Natural killer cell (primary cell): ENCODE measurements at regions not wholly inside any gene's neighbourhood (a gene's known extent, or its start where the extent isn't known, plus 50 kb on each side); places are given as distances from the start of the nearest gene placed in this dataset.
A peak's percentile ranks its signal among the peaks of the same experiment; 100 is the strongest.

Experiments used
- ATAC-seq, 3 donors: fragments of 150-1000 bp in 2 of 3; fragments of 200-7000 bp in 1 of 3; cut with Tn5 transposase; 1 replicate in 1 of 3; 2 replicates in 2 of 3; pipeline ENCODE4 v1.10.0; 2021; ENCODE audit warnings: mild to moderate bottlenecking in 2 of 3, moderate library complexity in 2 of 3
- DNase-seq, 2 donors: peaks; one replicate each; pipeline versions ENCODE4 v3.0.0 to v3.0.0-alpha.2; 2013 to 2021; ENCODE audit warnings: mixed read lengths in 1 of 2
- H3K27ac ChIP-seq: one replicate; pipeline ENCODE4 v1.5.1; 2013; ENCODE audit warnings: mild to moderate bottlenecking, low read length
- H3K27me3 ChIP-seq: one replicate; pipeline ENCODE4 v1.6.1; 2013; ENCODE audit warnings: low read length; ENCODE audit not compliant: control insufficient read depth, insufficient read depth
- H3K36me3 ChIP-seq: one replicate; pipeline ENCODE4 v1.6.1; 2013; ENCODE audit warnings: low read length; ENCODE audit not compliant: control insufficient read depth, insufficient read depth
- H3K4me1 ChIP-seq: one replicate; pipeline ENCODE4 v1.6.1; 2013; ENCODE audit warnings: low read length; ENCODE audit not compliant: control insufficient read depth, insufficient read depth
- H3K4me3 ChIP-seq: one replicate; pipeline ENCODE4 v1.5.1; 2013; ENCODE audit warnings: low read length
- H3K9me3 ChIP-seq: one replicate; pipeline ENCODE4 v1.6.1; 2013; ENCODE audit warnings: low read length; ENCODE audit not compliant: control insufficient read depth, insufficient read depth
- H3K27ac Mint-ChIP-seq, 2 donors: one replicate each; pipeline ENCODE4 v1.8.0; 2022; ENCODE audit warnings: mild to moderate bottlenecking in 2 of 2, mixed read lengths in 2 of 2, moderate library complexity in 1 of 2
- H3K27me3 Mint-ChIP-seq, 2 donors: one replicate each; pipeline ENCODE4 v1.8.0; 2022; ENCODE audit warnings: low read depth in 2 of 2, mixed read lengths in 2 of 2
- H3K36me3 Mint-ChIP-seq: one replicate; pipeline ENCODE4 v1.8.0; 2022; ENCODE audit warnings: mixed read lengths
- H3K4me1 Mint-ChIP-seq, 2 donors: one replicate each; pipeline ENCODE4 v1.8.0; 2022; ENCODE audit warnings: mixed read lengths in 2 of 2
- H3K4me3 Mint-ChIP-seq: one replicate; pipeline ENCODE4 v1.8.0; 2022; ENCODE audit warnings: mild to moderate bottlenecking, moderate library complexity, mixed read lengths
- H3K9me3 Mint-ChIP-seq, 2 donors: one replicate each; pipeline ENCODE4 v1.8.0; 2022; ENCODE audit warnings: mixed read lengths in 2 of 2
- CTCF ChIP-seq: fragments of 200-600 bp; IDR thresholded peaks from one replicate; pipeline ENCODE4 v1.8.0; 2022; ENCODE audit warnings: antibody characterized with exemption
- WGBS: methylation state at CpG from one replicate; pipeline ENCODE4 v1.1.7; 2013; ENCODE audit warnings: missing lambda C conversion rate; ENCODE audit not compliant: insufficient coverage; 5-methylcytosine and 5-hydroxymethylcytosine counted together
- intact Hi-C: fragments of 100-400 bp; cut with micrococcal nuclease; formaldehyde crosslinking; loops from one replicate; pipeline ENCODE4 v1.14.2; 2022

GRCh38 chr4:18388039-18388438, 366.5 kb upstream of the LCORL start:
- TF ChIP-seq CTCF: no peak
- intact Hi-C loops: no loop called here
- H3K9me3 ChIP-seq: no peaks in the 10 kb centered on the region
- H3K4me3 ChIP-seq: no peak overlapping the region
- DNase-seq (no peak), ATAC-seq (no peak)
- Mint-ChIP-seq H3K27me3 (no peaks in the 10 kb centered on the region), H3K27ac (no peak overlapping the region), H3K9me3 (peaks cover 5 to 9% of the 10 kb centered on the region in 2 donors), H3K4me3 (no peak overlapping the region), H3K4me1 (no peaks in the 10 kb centered on the region), H3K36me3 (no peaks in the 10 kb centered on the region)
- no peaks in the 10 kb centered on the region for H3K27me3 ChIP-seq
- no peaks in the 10 kb centered on the region for H3K36me3 ChIP-seq
- no peaks in the 10 kb centered on the region for H3K4me1 ChIP-seq
- WGBS: 37% methylated on average over 2 of the region's 3 CpGs
- H3K27ac ChIP-seq: no peak overlapping the region

- intact Hi-C loops: no loop called here
- TF ChIP-seq CTCF: no peak
- Histone ChIP-seq H3K27ac (no peak overlapping the region), H3K4me1 (no peaks in the 10 kb centered on the region), H3K4me3 (no peak overlapping the region), H3K9me3 (no peaks in the 10 kb centered on the region), H3K27me3 (no peaks in the 10 kb centered on the region), H3K36me3 (no peaks in the 10 kb centered on the region)
- H3K27me3 Mint-ChIP-seq: no peaks in the 10 kb centered on the region
- no peak overlapping the region for H3K27ac Mint-ChIP-seq
- ATAC-seq: no peak
- peaks cover 7 to 8% of the 10 kb centered on the region in 2 donors for H3K9me3 Mint-ChIP-seq
- no peak for DNase-seq
- no peak overlapping the region for H3K4me3 Mint-ChIP-seq
- no peaks in the 10 kb centered on the region for H3K4me1 Mint-ChIP-seq
- no peaks in the 10 kb centered on the region for H3K36me3 Mint-ChIP-seq
- 50% methylated on average over 1 of the region's 1 CpG for WGBS
Observed at GRCh38 chr4:18381186-18381585, 359.6 kb upstream of the LCORL start.

- Mint-ChIP-seq H3K36me3 (no peaks in the 10 kb centered on the region), H3K4me3 (no peak overlapping the region), H3K9me3 (no peaks in the 10 kb centered on the region), H3K27ac (no peak overlapping the region), H3K4me1 (no peaks in the 10 kb centered on the region), H3K27me3 (no peaks in the 10 kb centered on the region)
- intact Hi-C loops: no loop called here
- Histone ChIP-seq H3K27me3 (no peaks in the 10 kb centered on the region), H3K9me3 (no peaks in the 10 kb centered on the region), H3K4me1 (no peaks in the 10 kb centered on the region), H3K36me3 (no peaks in the 10 kb centered on the region), H3K27ac (no peak overlapping the region), H3K4me3 (no peak overlapping the region)
- no CpG with 5 or more reads among the region's 15 CpGs for WGBS
- DNase-seq: no peak
- TF ChIP-seq CTCF: no peak
- no peak for ATAC-seq
Observed at GRCh38 chr4:18369561-18369960, 348.0 kb upstream of the LCORL start.

GRCh38 chr4:18366892-18367291, 345.3 kb upstream of the LCORL start:
- Histone ChIP-seq H3K27ac (no peak overlapping the region), H3K36me3 (no peaks in the 10 kb centered on the region), H3K9me3 (no peaks in the 10 kb centered on the region), H3K27me3 (no peaks in the 10 kb centered on the region), H3K4me3 (no peak overlapping the region), H3K4me1 (no peaks in the 10 kb centered on the region)
- WGBS: 54% methylated on average over 2 of the region's 2 CpGs
- intact Hi-C loops: no loop called here
- Mint-ChIP-seq H3K36me3 (no peaks in the 10 kb centered on the region), H3K27me3 (no peaks in the 10 kb centered on the region), H3K9me3 (no peaks in the 10 kb centered on the region), H3K4me1 (no peaks in the 10 kb centered on the region), H3K27ac (no peak overlapping the region), H3K4me3 (no peak overlapping the region)
- peak in 2 of 3 donors; percentile 41 to 44 for ATAC-seq
- no peak for TF ChIP-seq CTCF
- DNase-seq: peak in 1 of 2 donors; percentile 40
